ENCODE measurements at regions not wholly inside any gene's neighbourhood (a gene's known extent, or its start where the extent isn't known, plus 50 kb on each side); places are given as distances from the start of the nearest gene placed in this dataset.

GRCh38 chr2:126810001-126810400 lies 88.7 kb upstream of the TEX51 start:
- no peaks in the 10 kb centered on the region for H3K9me2 ChIP-seq (ENCODE audit: insufficient read depth)
- BruUV-seq (replicated peaks), result no TSS peak
- TF ChIP-seq SRF (IDR thresholded peaks at IDR 0.05; ENCODE audit: low read depth), result no peak
- no peak for TF ChIP-seq RAD21 (IDR thresholded peaks at IDR 0.05; ENCODE audit: low read depth)
- TF ChIP-seq ZNF274 (IDR thresholded peaks at IDR 0.05; ENCODE audit: low read depth, low read length), result no peak
- no peak for TF ChIP-seq ZBTB33 (IDR thresholded peaks at IDR 0.05; ENCODE audit: extremely low read depth, insufficient replicate concordance, low read length)
- no peak for TF ChIP-seq YY1 (IDR thresholded peaks at IDR 0.05; ENCODE audit: extremely low read depth, insufficient replicate concordance, low read depth, low read length)
- no peak for TF ChIP-seq FOSL1 (IDR thresholded peaks at IDR 0.05; ENCODE audit: low read depth)
- H3K9ac ChIP-seq (ENCODE audit: low read length), result no peak overlapping the region
- ChIA-PET RAD21 (ENCODE audit: low non-redundant PET in 1 of 2, low total read pairs in 2 of 2, uncharacterized antibody in 2 of 2, unreplicated experiment in 2 of 2) (no interaction called here), CTCF (no interaction called here), POLR2A (no interaction called here)
- no peaks in the 10 kb centered on the region for H3K9me3 ChIP-seq (ENCODE audit: control insufficient read depth in 1 of 2, insufficient read depth in 1 of 2, low read depth in 1 of 2, low read length in 2 of 2)
- H4K20me1 ChIP-seq (ENCODE audit: insufficient read depth), result no peaks in the 10 kb centered on the region
- peaks cover 27% of the 10 kb centered on the region for H3K27me3 ChIP-seq (ENCODE audit: insufficient read depth, low read length)
- no peak overlapping the region for H3K4me3 ChIP-seq (replicated peaks in 1 of 2; ENCODE audit: low read depth in 1 of 2, low read length in 2 of 2)
- intact Hi-C loops (cut with micrococcal nuclease), result no loop called here
- no peaks in the 10 kb centered on the region for H3K79me2 ChIP-seq (ENCODE audit: insufficient read depth, low read length)
- no peaks in the 10 kb centered on the region for H3K36me3 ChIP-seq (ENCODE audit: control insufficient read depth in 1 of 2, insufficient read depth in 2 of 2, low read length in 2 of 2)
- no peak overlapping the region for H3K4me2 ChIP-seq (ENCODE audit: low read length)
- H2AFZ ChIP-seq (ENCODE audit: low read depth, low read length, poor library complexity, severe bottlenecking), result no peak overlapping the region
- H3K27ac ChIP-seq (ENCODE audit: low read depth, low read length), result no peak overlapping the region
- peaks cover 0 to 3% of the 10 kb centered on the region in 2 experiments; a peak in 1 of 4 replicates for H3K4me1 ChIP-seq (ENCODE audit: control insufficient read depth in 1 of 2, insufficient read depth in 2 of 2, low read length in 2 of 2)
- DNase-seq (ENCODE audit: low read depth, low spot score) (no peak), ATAC-seq (no peak)

GRCh38 chr2:126811101-126811500 lies 87.6 kb upstream of the TEX51 start:
- H3K36me3 ChIP-seq (ENCODE audit: control insufficient read depth in 1 of 2, insufficient read depth in 2 of 2, low read length in 2 of 2), result no peaks in the 10 kb centered on the region
- H2AFZ ChIP-seq (ENCODE audit: low read depth, low read length, poor library complexity, severe bottlenecking), result no peak overlapping the region
- H3K9me3 ChIP-seq (ENCODE audit: control insufficient read depth in 1 of 2, insufficient read depth in 1 of 2, low read depth in 1 of 2, low read length in 2 of 2), result no peaks in the 10 kb centered on the region
- H3K9me2 ChIP-seq (ENCODE audit: insufficient read depth), result no peaks in the 10 kb centered on the region
- no peak for DNase-seq (ENCODE audit: low read depth, low spot score)
- intact Hi-C loops (cut with micrococcal nuclease), result no loop called here
- no peak overlapping the region for H3K27ac ChIP-seq (ENCODE audit: low read depth, low read length)
- no peak overlapping the region for H3K9ac ChIP-seq (ENCODE audit: low read length)
- no peaks in the 10 kb centered on the region for H3K79me2 ChIP-seq (ENCODE audit: insufficient read depth, low read length)
- BruUV-seq (replicated peaks), result no TSS peak
- H3K4me2 ChIP-seq (ENCODE audit: low read length), result no peak overlapping the region
- peaks cover 27% of the 10 kb centered on the region for H3K27me3 ChIP-seq (ENCODE audit: insufficient read depth, low read length)
- no peak for TF ChIP-seq CBX3 (IDR thresholded peaks at IDR 0.05; ENCODE audit: low read depth)
- TF ChIP-seq ZFX (IDR thresholded peaks at IDR 0.05), result no peak
- TF ChIP-seq EZH2 (IDR thresholded peaks at IDR 0.05), result no peak
- no peak for TF ChIP-seq RAD21 (IDR thresholded peaks at IDR 0.05; ENCODE audit: low read depth)
- TF ChIP-seq SP1 (IDR thresholded peaks at IDR 0.05; ENCODE audit: low read depth), result no peak
- no peak for TF ChIP-seq MAX (IDR thresholded peaks at IDR 0.05)
- TF ChIP-seq SIN3A (IDR thresholded peaks at IDR 0.05; ENCODE audit: low read depth), result no peak
- TF ChIP-seq ZBTB33 (IDR thresholded peaks at IDR 0.05; ENCODE audit: extremely low read depth, insufficient replicate concordance, low read length), result no peak
- TF ChIP-seq SRF (IDR thresholded peaks at IDR 0.05; ENCODE audit: low read depth), result no peak
- TF ChIP-seq CTCF (IDR thresholded peaks at IDR 0.05 in 2 of 3, conservative IDR thresholded peaks at IDR 0.05 in 1 of 3; ENCODE audit: borderline replicate concordance in 1 of 3, insufficient read depth in 1 of 3, low read depth in 2 of 3, low read length in 2 of 3), result no peak
- no peak for TF ChIP-seq JUND (IDR thresholded peaks at IDR 0.05)
- TF ChIP-seq ATF3 (IDR thresholded peaks at IDR 0.05), result no peak
- no peak for TF ChIP-seq YY1 (IDR thresholded peaks at IDR 0.05; ENCODE audit: extremely low read depth, insufficient replicate concordance, low read depth, low read length)
- no peak overlapping the region for H3K4me3 ChIP-seq (replicated peaks in 1 of 2; ENCODE audit: low read depth in 1 of 2, low read length in 2 of 2)
- ChIA-PET POLR2A (no interaction called here), RAD21 (ENCODE audit: low non-redundant PET in 1 of 2, low total read pairs in 2 of 2, uncharacterized antibody in 2 of 2, unreplicated experiment in 2 of 2) (no interaction called here), CTCF (no interaction called here)
- no peaks in the 10 kb centered on the region for H4K20me1 ChIP-seq (ENCODE audit: insufficient read depth)
- ATAC-seq, result no peak
- peaks cover 0 to 3% of the 10 kb centered on the region in 2 experiments; a peak in 1 of 4 replicates for H3K4me1 ChIP-seq (ENCODE audit: control insufficient read depth in 1 of 2, insufficient read depth in 2 of 2, low read length in 2 of 2)
